ENCODE measurements at regions not wholly inside any gene's neighbourhood (a gene's known extent, or its start where the extent isn't known, plus 50 kb on each side); places are given as distances from the start of the nearest gene placed in this dataset.

GRCh38 chr11:120028181-120028896 lies 109.6 kb downstream of the TRIM29 start:
- TF ChIP-seq CTCF (IDR thresholded peaks at IDR 0.05; ENCODE audit: low read length) (no peak), EZH2 (IDR thresholded peaks at IDR 0.05; ENCODE audit: borderline replicate concordance, low read length) (no peak)

Measured in OCI-LY1 (cell line).